ENCODE measurements at regions not wholly inside any gene's neighbourhood (a gene's known extent, or its start where the extent isn't known, plus 50 kb on each side); places are given as distances from the start of the nearest gene placed in this dataset.

GRCh38 chr3:193853511-193854219 is 260.7 kb downstream of the OPA1 start:
- Histone ChIP-seq H3K36me3 (no peaks in the 10 kb centered on the region), H3K27me3 (no peaks in the 10 kb centered on the region), H3K27ac (no peak overlapping the region), H3K4me1 (peaks cover 36% of the 10 kb centered on the region), H3K4me3 (no peak overlapping the region), H3K9me3 (no peaks in the 10 kb centered on the region)
- no peak for DNase-seq (ENCODE audit: extremely low spot score in 2 of 2)
- TF ChIP-seq POLR2A (IDR thresholded peaks at IDR 0.05) (no peak), CTCF (IDR thresholded peaks at IDR 0.05) (no peak), POLR2AphosphoS5 (IDR thresholded peaks at IDR 0.05; ENCODE audit: insufficient read depth in 1 of 2, low read depth in 1 of 2) (no peak)
- intact Hi-C loops (cut with DNase I) = no loop called here

GRCh38 chr3:193857996-193858395 is 265.0 kb downstream of the OPA1 start:
- TF ChIP-seq POLR2AphosphoS5 (IDR thresholded peaks at IDR 0.05; ENCODE audit: insufficient read depth in 1 of 2, low read depth in 1 of 2) (peak in 1 of 2 donors; percentile 20), CTCF (IDR thresholded peaks at IDR 0.05) (no peak), POLR2A (IDR thresholded peaks at IDR 0.05) (no peak)
- intact Hi-C loops (cut with DNase I) = no loop called here
- no peak overlapping the region for H3K27ac ChIP-seq
- no peak overlapping the region for H3K4me3 ChIP-seq
- no peaks in the 10 kb centered on the region for H3K9me3 ChIP-seq
- peaks cover 13% of the 10 kb centered on the region for H3K4me1 ChIP-seq
- H3K36me3 ChIP-seq = no peaks in the 10 kb centered on the region
- no peak for DNase-seq (ENCODE audit: extremely low spot score in 2 of 2)
- no peaks in the 10 kb centered on the region for H3K27me3 ChIP-seq

- DNase-seq (ENCODE audit: extremely low spot score in 2 of 2) = no peak
- TF ChIP-seq POLR2AphosphoS5 (IDR thresholded peaks at IDR 0.05; ENCODE audit: insufficient read depth in 1 of 2, low read depth in 1 of 2) (no peak), CTCF (IDR thresholded peaks at IDR 0.05) (no peak), POLR2A (IDR thresholded peaks at IDR 0.05) (no peak)
- intact Hi-C loops (cut with DNase I) = no loop called here
- Histone ChIP-seq H3K27me3 (no peaks in the 10 kb centered on the region), H3K36me3 (no peaks in the 10 kb centered on the region), H3K4me3 (no peak overlapping the region), H3K9me3 (no peaks in the 10 kb centered on the region), H3K27ac (no peak overlapping the region), H3K4me1 (peaks cover 7% of the 10 kb centered on the region)
Observed at GRCh38 chr3:193859195-193859594, 266.2 kb downstream of the OPA1 start.

GRCh38 chr3:193861012-193861411 is 268.0 kb downstream of the OPA1 start:
- no peaks in the 10 kb centered on the region for H3K36me3 ChIP-seq
- H3K9me3 ChIP-seq = no peaks in the 10 kb centered on the region
- H3K4me3 ChIP-seq = no peak overlapping the region
- H3K4me1 ChIP-seq = peaks cover 7% of the 10 kb centered on the region
- TF ChIP-seq POLR2A (IDR thresholded peaks at IDR 0.05) (no peak), POLR2AphosphoS5 (IDR thresholded peaks at IDR 0.05; ENCODE audit: insufficient read depth in 1 of 2, low read depth in 1 of 2) (no peak)
- intact Hi-C loops (cut with DNase I) = no loop called here
- no peak for DNase-seq (ENCODE audit: extremely low spot score in 2 of 2)
- no peak overlapping the region for H3K27ac ChIP-seq
- no peaks in the 10 kb centered on the region for H3K27me3 ChIP-seq

DNA sequence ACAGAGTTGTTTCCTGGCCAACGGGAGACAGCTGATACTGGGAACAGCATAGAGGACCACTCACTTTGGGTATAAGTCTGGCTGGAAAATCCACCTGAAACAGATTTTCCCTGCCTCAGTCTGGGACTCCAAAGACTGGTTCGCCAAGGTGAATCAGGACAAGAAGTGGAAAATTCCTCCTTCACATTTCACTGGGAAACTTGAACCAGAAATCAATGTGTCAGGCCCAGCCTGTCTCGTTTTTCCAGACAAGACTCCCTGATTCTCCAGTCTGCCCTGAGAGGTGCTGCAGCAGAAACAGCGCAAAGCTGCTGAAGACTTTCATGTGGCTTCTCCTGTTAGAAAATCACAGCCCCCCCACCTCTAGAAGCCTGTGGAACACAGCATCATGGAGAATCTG is 269.8 kb downstream of the OPA1 start:
- peaks cover 6% of the 10 kb centered on the region for H3K4me1 ChIP-seq
- DNase-seq (ENCODE audit: extremely low spot score in 2 of 2) = no peak
- H3K36me3 ChIP-seq = no peaks in the 10 kb centered on the region
- TF ChIP-seq CTCF (IDR thresholded peaks at IDR 0.05) (no peak), POLR2A (IDR thresholded peaks at IDR 0.05) (no peak), POLR2AphosphoS5 (IDR thresholded peaks at IDR 0.05; ENCODE audit: insufficient read depth in 1 of 2, low read depth in 1 of 2) (no peak)
- no peak overlapping the region for H3K27ac ChIP-seq
- H3K4me3 ChIP-seq = no peak overlapping the region
- H3K9me3 ChIP-seq = no peaks in the 10 kb centered on the region
- intact Hi-C loops (cut with DNase I) = no loop called here
- H3K27me3 ChIP-seq = no peaks in the 10 kb centered on the region
